Panc1 (cell line): ENCODE measurements at regions not wholly inside any gene's neighbourhood (a gene's known extent, or its start where the extent isn't known, plus 50 kb on each side); places are given as distances from the start of the nearest gene placed in this dataset.

Experiments
- REST ChIP-seq, 2 experiments: IDR thresholded peaks; 2 replicates each; pipeline ENCODE4 v1.6.1; 2011 to 2012; ENCODE audit warnings: low read depth in 2 of 2, control low read depth in 1 of 2, low read length in 1 of 2, mild to moderate bottlenecking in 1 of 2, moderate library complexity in 1 of 2; ENCODE audit not compliant: insufficient read depth in 1 of 2
- SIN3A ChIP-seq: IDR thresholded peaks from 2 replicates; pipeline ENCODE4 v1.6.1; 2012; ENCODE audit warnings: low read depth, mild to moderate bottlenecking, low read length, moderate library complexity, borderline replicate concordance; ENCODE audit not compliant: insufficient read depth
- TF ChIP-seq, protein P1 (sequence below): fragments of 450-650 bp; IDR thresholded peaks from 2 replicates; pipeline ENCODE4 v1.5.1; 2017; ENCODE audit warnings: mild to moderate bottlenecking

- TF ChIP-seq, protein P1, sequence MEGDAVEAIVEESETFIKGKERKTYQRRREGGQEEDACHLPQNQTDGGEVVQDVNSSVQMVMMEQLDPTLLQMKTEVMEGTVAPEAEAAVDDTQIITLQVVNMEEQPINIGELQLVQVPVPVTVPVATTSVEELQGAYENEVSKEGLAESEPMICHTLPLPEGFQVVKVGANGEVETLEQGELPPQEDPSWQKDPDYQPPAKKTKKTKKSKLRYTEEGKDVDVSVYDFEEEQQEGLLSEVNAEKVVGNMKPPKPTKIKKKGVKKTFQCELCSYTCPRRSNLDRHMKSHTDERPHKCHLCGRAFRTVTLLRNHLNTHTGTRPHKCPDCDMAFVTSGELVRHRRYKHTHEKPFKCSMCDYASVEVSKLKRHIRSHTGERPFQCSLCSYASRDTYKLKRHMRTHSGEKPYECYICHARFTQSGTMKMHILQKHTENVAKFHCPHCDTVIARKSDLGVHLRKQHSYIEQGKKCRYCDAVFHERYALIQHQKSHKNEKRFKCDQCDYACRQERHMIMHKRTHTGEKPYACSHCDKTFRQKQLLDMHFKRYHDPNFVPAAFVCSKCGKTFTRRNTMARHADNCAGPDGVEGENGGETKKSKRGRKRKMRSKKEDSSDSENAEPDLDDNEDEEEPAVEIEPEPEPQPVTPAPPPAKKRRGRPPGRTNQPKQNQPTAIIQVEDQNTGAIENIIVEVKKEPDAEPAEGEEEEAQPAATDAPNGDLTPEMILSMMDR: no peak
- no peak for TF ChIP-seq SIN3A
- TF ChIP-seq REST (IDR thresholded peaks at IDR 0.05; ENCODE audit: insufficient read depth in 1 of 2, low read depth in 2 of 2, low read length in 1 of 2): no peak
Observed at GRCh38 chr2:34193164-34193563, 594.1 kb upstream of the FAM98A start.
